Neutrophil (primary cell): ENCODE measurements at regions not wholly inside any gene's neighbourhood (a gene's known extent, or its start where the extent isn't known, plus 50 kb on each side); places are given as distances from the start of the nearest gene placed in this dataset.

Experiments used
- H3K27ac ChIP-seq: fragments of 200-600 bp; sonication (generic); 2 replicates; pipeline ENCODE4 v1.5.1; 2016; ENCODE audit warnings: mild to moderate bottlenecking, moderate library complexity
- H3K27me3 ChIP-seq: fragments of 200-600 bp; sonication (generic); 2 replicates; pipeline ENCODE4 v1.6.0; 2016; ENCODE audit warnings: mild to moderate bottlenecking
- H3K36me3 ChIP-seq: fragments of 200-600 bp; sonication (generic); 2 replicates; pipeline ENCODE4 v1.5.1; 2017
- H3K4me1 ChIP-seq, 2 experiments: fragments of 200-600 bp in 1 of 2; sonication (generic) in 1 of 2; 1 replicate in 1 of 2; 2 replicates in 1 of 2; pipeline versions ENCODE4 v1.5.1 to v1.6.1; 2013 to 2016; ENCODE audit warnings: low read depth in 1 of 2, low read length in 1 of 2, mild to moderate bottlenecking in 1 of 2, moderate library complexity in 1 of 2; ENCODE audit not compliant: control insufficient read depth in 1 of 2, insufficient read depth in 1 of 2
- H3K4me3 ChIP-seq, 2 experiments: fragments of 200-600 bp in 1 of 2; sonication (generic) in 1 of 2; 1 replicate in 1 of 2; 2 replicates in 1 of 2; pipeline ENCODE4 v1.5.1; 2013 to 2016; ENCODE audit warnings: low read depth in 1 of 2, low read length in 1 of 2, mild to moderate bottlenecking in 1 of 2, moderate library complexity in 1 of 2
- H3K9me3 ChIP-seq: fragments of 200-600 bp; sonication (generic); 2 replicates; pipeline ENCODE4 v1.5.1; 2016
- TF ChIP-seq, protein P1 (sequence below): fragments of 200-600 bp; sonication (generic); IDR thresholded peaks from 2 replicates; pipeline ENCODE4 v1.5.1; 2016; ENCODE audit warnings: antibody characterized with exemption

- no peaks in the 10 kb centered on the region for H3K36me3 ChIP-seq
- TF ChIP-seq, protein P1, sequence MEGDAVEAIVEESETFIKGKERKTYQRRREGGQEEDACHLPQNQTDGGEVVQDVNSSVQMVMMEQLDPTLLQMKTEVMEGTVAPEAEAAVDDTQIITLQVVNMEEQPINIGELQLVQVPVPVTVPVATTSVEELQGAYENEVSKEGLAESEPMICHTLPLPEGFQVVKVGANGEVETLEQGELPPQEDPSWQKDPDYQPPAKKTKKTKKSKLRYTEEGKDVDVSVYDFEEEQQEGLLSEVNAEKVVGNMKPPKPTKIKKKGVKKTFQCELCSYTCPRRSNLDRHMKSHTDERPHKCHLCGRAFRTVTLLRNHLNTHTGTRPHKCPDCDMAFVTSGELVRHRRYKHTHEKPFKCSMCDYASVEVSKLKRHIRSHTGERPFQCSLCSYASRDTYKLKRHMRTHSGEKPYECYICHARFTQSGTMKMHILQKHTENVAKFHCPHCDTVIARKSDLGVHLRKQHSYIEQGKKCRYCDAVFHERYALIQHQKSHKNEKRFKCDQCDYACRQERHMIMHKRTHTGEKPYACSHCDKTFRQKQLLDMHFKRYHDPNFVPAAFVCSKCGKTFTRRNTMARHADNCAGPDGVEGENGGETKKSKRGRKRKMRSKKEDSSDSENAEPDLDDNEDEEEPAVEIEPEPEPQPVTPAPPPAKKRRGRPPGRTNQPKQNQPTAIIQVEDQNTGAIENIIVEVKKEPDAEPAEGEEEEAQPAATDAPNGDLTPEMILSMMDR, result no peak
- H3K4me3 ChIP-seq, result no peak overlapping the region
- H3K27ac ChIP-seq, result no peak overlapping the region
- H3K4me1 ChIP-seq, result no peaks in the 10 kb centered on the region
- no peaks in the 10 kb centered on the region for H3K9me3 ChIP-seq
- H3K27me3 ChIP-seq, result no peaks in the 10 kb centered on the region
Observed at GRCh38 chr21:23452384-23453083, 2154.7 kb downstream of the MRPL39 start.

DNA sequence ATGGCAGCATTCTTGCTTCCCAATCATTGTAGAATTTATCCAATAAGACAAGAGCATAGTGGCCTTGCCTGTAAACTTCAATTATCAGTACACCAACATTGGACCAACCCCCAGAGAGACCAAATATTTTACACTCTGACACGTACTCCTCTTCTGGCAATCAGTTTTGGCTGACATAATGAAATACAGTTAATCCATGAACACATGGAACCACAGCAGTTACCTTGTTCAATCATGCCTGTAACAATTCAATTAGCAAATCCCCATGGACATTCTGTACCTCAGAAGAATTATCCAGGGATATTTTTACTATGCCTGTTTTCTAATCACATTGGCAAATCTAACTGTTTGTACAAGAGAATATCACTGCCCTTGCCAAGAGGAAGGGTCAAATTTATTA lies 2162.0 kb downstream of the MRPL39 start:
- H3K9me3 ChIP-seq, result no peaks in the 10 kb centered on the region
- H3K4me1 ChIP-seq, result no peaks in the 10 kb centered on the region
- H3K27me3 ChIP-seq, result no peaks in the 10 kb centered on the region
- no peak overlapping the region for H3K27ac ChIP-seq
- TF ChIP-seq, protein P1, result no peak
- no peak overlapping the region for H3K4me3 ChIP-seq
- no peaks in the 10 kb centered on the region for H3K36me3 ChIP-seq

DNA sequence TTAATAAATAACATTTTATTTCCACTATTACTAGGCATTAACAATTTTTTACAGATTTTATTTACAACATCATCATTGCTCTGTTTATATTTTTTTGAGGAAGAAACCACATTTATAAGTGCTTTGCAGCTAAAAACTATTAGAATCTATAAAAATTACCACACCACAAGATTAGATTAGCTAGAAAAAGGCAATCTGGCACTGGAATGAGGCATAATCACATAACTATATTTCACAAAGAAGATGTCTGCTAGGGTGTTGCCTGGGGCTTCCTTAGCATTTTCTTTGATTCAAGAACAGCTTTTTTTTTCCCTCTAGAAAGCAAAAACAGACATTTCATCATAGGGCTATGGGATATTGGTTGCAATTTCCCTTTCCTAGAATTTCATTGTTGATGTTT lies 2169.2 kb downstream of the MRPL39 start:
- H3K27ac ChIP-seq, result no peak overlapping the region
- TF ChIP-seq, protein P1, result no peak

GRCh38 chr21:23402929-23403520 lies 2204.3 kb downstream of the MRPL39 start:
- no peak overlapping the region for H3K4me3 ChIP-seq
- no peak overlapping the region for H3K27ac ChIP-seq
- no peaks in the 10 kb centered on the region for H3K9me3 ChIP-seq
- no peaks in the 10 kb centered on the region for H3K36me3 ChIP-seq
- H3K4me1 ChIP-seq, result no peaks in the 10 kb centered on the region
- no peaks in the 10 kb centered on the region for H3K27me3 ChIP-seq
- TF ChIP-seq, protein P1, result no peak

More for the DNA sequence above, 2169.2 kb downstream of the MRPL39 start:
- Histone ChIP-seq H3K4me3 (no peak overlapping the region), H3K9me3 (no peaks in the 10 kb centered on the region), H3K4me1 (no peaks in the 10 kb centered on the region), H3K27me3 (no peaks in the 10 kb centered on the region), H3K36me3 (no peaks in the 10 kb centered on the region)

DNA sequence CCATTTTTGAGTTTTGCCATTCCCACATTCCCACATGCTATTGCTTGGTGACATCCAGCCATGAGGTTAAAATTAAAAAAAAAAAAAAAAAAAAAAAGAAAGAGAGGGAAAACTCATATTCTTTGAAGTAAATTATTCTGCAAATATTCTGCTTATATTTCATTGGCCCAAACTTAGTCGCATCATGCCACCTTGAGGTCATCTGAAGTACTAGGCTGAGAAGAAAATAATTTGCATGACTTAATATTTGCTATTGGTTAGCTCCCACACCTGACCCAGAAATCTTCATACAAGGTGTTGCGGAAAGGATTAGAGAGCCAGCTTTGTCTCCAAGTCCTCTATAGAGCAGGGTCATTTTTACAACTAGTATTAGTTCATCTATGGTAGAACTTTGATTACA lies 2206.0 kb downstream of the MRPL39 start:
- no peak overlapping the region for H3K4me3 ChIP-seq
- H3K27me3 ChIP-seq, result no peaks in the 10 kb centered on the region
- no peaks in the 10 kb centered on the region for H3K4me1 ChIP-seq
- H3K36me3 ChIP-seq, result no peaks in the 10 kb centered on the region
- H3K27ac ChIP-seq, result no peak overlapping the region
- TF ChIP-seq, protein P1, result no peak
- no peaks in the 10 kb centered on the region for H3K9me3 ChIP-seq
